PFSK-1 (cell line): ENCODE measurements at regions not wholly inside any gene's neighbourhood (a gene's known extent, or its start where the extent isn't known, plus 50 kb on each side); places are given as distances from the start of the nearest gene placed in this dataset.

Experiments used
- FOXP2 ChIP-seq: optimal IDR thresholded peaks from 2 replicates; pipeline ENCODE3; 2011; ENCODE audit warnings: borderline replicate concordance, control low read depth, inconsistent platforms; ENCODE audit not compliant: insufficient read depth; ENCODE audit errors: extremely low read length, extremely low read depth
- POLR2AphosphoS5 ChIP-seq: IDR thresholded peaks from 2 replicates; pipeline ENCODE4 v1.6.1; 2012; ENCODE audit warnings: low read depth, mild to moderate bottlenecking, control low read depth, low read length, moderate library complexity
- REST ChIP-seq, 2 experiments: IDR thresholded peaks; 2 replicates each; pipeline versions ENCODE4 v1.6.1 to v1.8.0; 2011 to 2012; ENCODE audit warnings: low read depth in 2 of 2, low read length in 2 of 2, control low read depth in 1 of 2, inconsistent platforms in 1 of 2, mild to moderate bottlenecking in 1 of 2, moderate library complexity in 1 of 2; ENCODE audit not compliant: insufficient read depth in 1 of 2
- SIN3A ChIP-seq: IDR thresholded peaks from 2 replicates; pipeline ENCODE4 v1.6.1; 2012; ENCODE audit warnings: mild to moderate bottlenecking, low read length, moderate library complexity, borderline replicate concordance; ENCODE audit not compliant: insufficient read depth
- TAF1 ChIP-seq: IDR thresholded peaks from 2 replicates; pipeline ENCODE4 v1.6.1; 2012; ENCODE audit warnings: low read length, control low read depth, borderline replicate concordance; ENCODE audit not compliant: insufficient read depth

- TF ChIP-seq REST (IDR thresholded peaks at IDR 0.05; ENCODE audit: insufficient read depth in 1 of 2, low read depth in 2 of 2, low read length in 2 of 2): no peak
- TF ChIP-seq POLR2AphosphoS5: no peak
- no peak for TF ChIP-seq FOXP2
- no peak for TF ChIP-seq TAF1
- no peak for TF ChIP-seq SIN3A
These were observed 109.7 kb downstream of the TMTC3 start for GRCh38 chr12:88251798-88252197.

GRCh38 chr12:88253371-88253978 is 111.4 kb downstream of the TMTC3 start:
- TF ChIP-seq FOXP2 (no peak), POLR2AphosphoS5 (no peak)

- no peak for TF ChIP-seq REST (IDR thresholded peaks at IDR 0.05; ENCODE audit: insufficient read depth in 1 of 2, low read depth in 2 of 2, low read length in 2 of 2)
- TF ChIP-seq SIN3A: no peak
- TF ChIP-seq TAF1: no peak
- no peak for TF ChIP-seq POLR2AphosphoS5
- TF ChIP-seq FOXP2: no peak
These were observed 113.1 kb downstream of the TMTC3 start for GRCh38 chr12:88255224-88255623.

GRCh38 chr12:88255847-88256246 is 113.7 kb downstream of the TMTC3 start:
- TF ChIP-seq POLR2AphosphoS5: no peak
- TF ChIP-seq FOXP2: no peak
- no peak for TF ChIP-seq REST (IDR thresholded peaks at IDR 0.05; ENCODE audit: insufficient read depth in 1 of 2, low read depth in 2 of 2, low read length in 2 of 2)
- no peak for TF ChIP-seq TAF1
- no peak for TF ChIP-seq SIN3A

GRCh38 chr12:88258396-88258795 is 116.3 kb downstream of the TMTC3 start:
- 0 out of 2 replicates have a peak, but pooled peaks have one; percentile 45 for TF ChIP-seq POLR2AphosphoS5
- no peak for TF ChIP-seq FOXP2
- no peak for TF ChIP-seq TAF1
- peak in 1 of 2 experiments; percentile 42; a peak in 1 of 4 replicates for TF ChIP-seq REST (IDR thresholded peaks at IDR 0.05; ENCODE audit: insufficient read depth in 1 of 2, low read depth in 2 of 2, low read length in 2 of 2)
- no peak for TF ChIP-seq SIN3A
